Mesenchymal stem cell (in vitro differentiated cells and primary cell): ENCODE measurements at regions not wholly inside any gene's neighbourhood (a gene's known extent, or its start where the extent isn't known, plus 50 kb on each side); places are given as distances from the start of the nearest gene placed in this dataset.

Experiments used
- DNase-seq: peaks from one replicate; pipeline ENCODE4 v3.0.0-alpha.2; 2013
- H2AFZ ChIP-seq: one replicate; pipeline ENCODE4 v1.6.1; 2013; ENCODE audit warnings: low read depth, mild to moderate bottlenecking, control low read depth, inconsistent platforms, low read length, moderate library complexity
- H2AK5ac ChIP-seq: 2 replicates; pipeline ENCODE4 v1.6.1; 2013; ENCODE audit warnings: low read length, moderate library complexity, mild to moderate bottlenecking, inconsistent platforms; ENCODE audit not compliant: severe bottlenecking
- H2BK120ac ChIP-seq: one replicate; pipeline ENCODE4 v1.6.1; 2013; ENCODE audit warnings: low read depth, mild to moderate bottlenecking, inconsistent platforms, low read length, moderate library complexity
- H2BK12ac ChIP-seq, 2 experiments: one replicate each; pipeline ENCODE4 v1.6.1; 2013; ENCODE audit warnings: inconsistent platforms in 2 of 2, low read length in 2 of 2, mild to moderate bottlenecking in 2 of 2, moderate library complexity in 2 of 2, control low read depth in 1 of 2
- H2BK15ac ChIP-seq: one replicate; pipeline ENCODE4 v1.6.1; 2013; ENCODE audit warnings: mild to moderate bottlenecking, low read depth, inconsistent platforms; ENCODE audit not compliant: poor library complexity, severe bottlenecking
- H2BK5ac ChIP-seq: 2 replicates; pipeline ENCODE4 v1.6.1; 2013; ENCODE audit warnings: low read depth, mild to moderate bottlenecking, low read length, control low read depth, inconsistent platforms; ENCODE audit not compliant: poor library complexity, severe bottlenecking
- H3K14ac ChIP-seq, 2 experiments: one replicate each; pipeline ENCODE4 v1.6.1; 2013; ENCODE audit warnings: inconsistent platforms in 2 of 2, low read length in 2 of 2, control low read depth in 1 of 2, mild to moderate bottlenecking in 1 of 2, moderate library complexity in 1 of 2
- H3K18ac ChIP-seq, 2 experiments: one replicate each; pipeline ENCODE4 v1.6.1; 2013; ENCODE audit warnings: inconsistent platforms in 2 of 2, low read length in 2 of 2, control low read depth in 1 of 2, low read depth in 1 of 2, mild to moderate bottlenecking in 1 of 2
- H3K23ac ChIP-seq, 2 experiments: one replicate each; pipeline ENCODE4 v1.6.1; 2013; ENCODE audit warnings: inconsistent platforms in 2 of 2, low read length in 2 of 2, mild to moderate bottlenecking in 2 of 2, moderate library complexity in 2 of 2, control low read depth in 1 of 2
- H3K27ac ChIP-seq: 2 replicates; pipeline ENCODE4 v1.5.1; 2013; ENCODE audit warnings: mild to moderate bottlenecking, moderate library complexity, low read length, control low read depth, inconsistent platforms; ENCODE audit not compliant: poor library complexity, severe bottlenecking
- H3K27me3 ChIP-seq, 2 experiments: 2 replicates each; pipeline versions ENCODE4 v1.6.1 to v1.7.0; 2013; ENCODE audit warnings: low read length in 2 of 2, mild to moderate bottlenecking in 2 of 2, moderate library complexity in 2 of 2, control low read depth in 1 of 2, inconsistent platforms in 1 of 2; ENCODE audit not compliant: control insufficient read depth in 1 of 2, insufficient read depth in 1 of 2
- H3K36me3 ChIP-seq, 2 experiments: 2 replicates each; pipeline versions ENCODE4 v1.6.1 to v1.7.0; 2013; ENCODE audit warnings: low read length in 2 of 2, control low read depth in 1 of 2, inconsistent platforms in 1 of 2, low read depth in 1 of 2, mild to moderate bottlenecking in 1 of 2; ENCODE audit not compliant: insufficient read depth in 2 of 2, control insufficient read depth in 1 of 2
- H3K4ac ChIP-seq, 2 experiments: one replicate each; pipeline ENCODE4 v1.6.1; 2013; ENCODE audit warnings: inconsistent platforms in 2 of 2, low read length in 2 of 2, mild to moderate bottlenecking in 2 of 2, moderate library complexity in 2 of 2, control low read depth in 1 of 2, low read depth in 1 of 2
- H3K4me1 ChIP-seq: 2 replicates; pipeline ENCODE4 v1.6.1; 2013; ENCODE audit warnings: low read depth, low read length, control low read depth; ENCODE audit not compliant: control insufficient read depth, insufficient read depth
- H3K4me2 ChIP-seq: 2 replicates; pipeline ENCODE4 v1.6.1; 2013; ENCODE audit warnings: low read length, mild to moderate bottlenecking, inconsistent platforms; ENCODE audit not compliant: poor library complexity, severe bottlenecking
- H3K4me3 ChIP-seq, 2 experiments: 2 replicates each; pipeline versions ENCODE4 v1.5.1 to v1.7.0; 2013; ENCODE audit warnings: low read length in 2 of 2, mild to moderate bottlenecking in 2 of 2, control low read depth in 1 of 2, low read depth in 1 of 2; ENCODE audit not compliant: insufficient read depth in 1 of 2
- H3K79me1 ChIP-seq: replicated peaks from 2 replicates; pipeline ENCODE4 v1.6.1; 2013; ENCODE audit warnings: mild to moderate bottlenecking, control low read depth, low read length, inconsistent platforms; ENCODE audit not compliant: poor library complexity, severe bottlenecking
- H3K9ac ChIP-seq: 2 replicates; pipeline ENCODE4 v1.7.0; 2013; ENCODE audit warnings: mild to moderate bottlenecking, low read length, moderate library complexity
- H3K9me3 ChIP-seq: 2 replicates; pipeline ENCODE4 v1.7.0; 2013; ENCODE audit warnings: mild to moderate bottlenecking, low read length; ENCODE audit not compliant: control insufficient read depth
- H4K8ac ChIP-seq: one replicate; pipeline ENCODE4 v1.6.1; 2013; ENCODE audit warnings: inconsistent platforms, mild to moderate bottlenecking, low read length, moderate library complexity
- H4K91ac ChIP-seq: one replicate; pipeline ENCODE4 v1.6.1; 2013; ENCODE audit warnings: mild to moderate bottlenecking, low read length, inconsistent platforms
- WGBS: methylation state at CpG from one replicate; pipeline ENCODE4 v1.1.7; 2013; ENCODE audit warnings: mixed read lengths; 5-methylcytosine and 5-hydroxymethylcytosine counted together

GRCh38 chr7:91347290-91347689 lies 83.1 kb downstream of the FZD1 start:
- Histone ChIP-seq H3K4me2 (no peak overlapping the region), H3K14ac (no peak overlapping the region), H2AK5ac (no peak overlapping the region), H3K27me3 (no peaks in the 10 kb centered on the region), H2BK15ac (no peak overlapping the region), H2BK5ac (no peak overlapping the region), H4K91ac (no peak overlapping the region), H4K8ac (no peak overlapping the region), H3K18ac (no peak overlapping the region), H3K36me3 (no peaks in the 10 kb centered on the region), H2BK12ac (no peak overlapping the region), H3K4ac (no peak overlapping the region), H2BK120ac (no peak overlapping the region), H3K79me1 (no peaks in the 10 kb centered on the region), H3K9me3 (no peaks in the 10 kb centered on the region), H3K27ac (no peak overlapping the region), H3K4me1 (peaks cover 5% of the 10 kb centered on the region), H3K4me3 (no peak overlapping the region), H3K23ac (no peak overlapping the region), H3K9ac (no peak overlapping the region), H2AFZ (no peak overlapping the region)
- peak; percentile 14 for DNase-seq
- 66% methylated on average over 3 of the region's 3 CpGs for WGBS

DNA sequence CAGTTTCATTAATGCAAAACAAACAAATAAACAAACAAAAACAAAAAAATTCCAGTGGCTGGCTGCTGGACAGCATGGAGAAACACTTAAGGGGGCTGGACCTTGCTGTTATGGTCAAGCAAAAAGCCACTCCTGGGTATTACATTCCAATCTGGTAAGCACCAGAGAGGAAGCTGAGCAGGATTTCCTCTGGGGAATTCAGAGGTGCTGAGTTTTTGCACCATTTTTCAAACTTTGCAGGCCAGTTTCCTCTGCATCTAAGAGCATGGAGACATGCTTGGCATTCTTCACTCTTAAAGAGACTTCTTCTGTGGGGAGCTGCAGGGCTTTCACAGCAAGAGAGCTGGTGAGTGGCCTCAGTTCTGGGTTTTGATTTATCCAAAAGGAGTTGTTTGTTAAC lies 84.5 kb downstream of the FZD1 start:
- no peak overlapping the region for H2BK5ac ChIP-seq
- H3K4me3 ChIP-seq: no peak overlapping the region
- no peak overlapping the region for H3K9ac ChIP-seq
- no peak overlapping the region for H2AFZ ChIP-seq
- H4K91ac ChIP-seq: no peak overlapping the region
- no peak overlapping the region for H4K8ac ChIP-seq
- H3K79me1 ChIP-seq: no peaks in the 10 kb centered on the region
- no peak overlapping the region for H3K23ac ChIP-seq
- H3K18ac ChIP-seq: no peak overlapping the region
- peak overlapping the region; percentile 49 for H3K27ac ChIP-seq
- no peaks in the 10 kb centered on the region for H3K36me3 ChIP-seq
- H2BK12ac ChIP-seq: no peak overlapping the region
- peaks cover 4% of the 10 kb centered on the region for H3K4me1 ChIP-seq
- no peak overlapping the region for H2AK5ac ChIP-seq
- no peak overlapping the region for H2BK15ac ChIP-seq
- H2BK120ac ChIP-seq: no peak overlapping the region
- H3K14ac ChIP-seq: no peak overlapping the region
- DNase-seq: peak; percentile 23
- H3K9me3 ChIP-seq: no peaks in the 10 kb centered on the region
- H3K4ac ChIP-seq: no peak overlapping the region
- H3K4me2 ChIP-seq: no peak overlapping the region
- H3K27me3 ChIP-seq: no peaks in the 10 kb centered on the region

DNA sequence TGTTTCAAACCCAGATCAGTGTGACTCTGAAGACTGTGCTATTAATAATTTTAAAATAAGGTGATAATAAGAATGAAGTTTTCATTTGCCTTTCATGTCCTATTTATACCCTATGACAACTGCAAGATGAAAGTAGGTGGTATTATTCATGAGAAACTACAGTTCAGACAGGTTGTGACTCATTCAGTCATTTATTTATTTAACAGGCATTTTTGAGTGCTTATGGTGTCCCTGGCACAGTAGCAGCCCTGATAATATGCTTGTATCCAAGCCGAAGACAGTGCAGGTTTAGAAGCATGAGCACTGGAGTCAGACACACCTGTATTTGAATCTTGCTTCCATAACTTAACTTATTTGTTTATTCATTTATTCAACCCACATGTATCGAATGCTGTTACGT lies 87.1 kb downstream of the FZD1 start:
- Histone ChIP-seq H3K18ac (no peak overlapping the region), H2AK5ac (no peak overlapping the region), H4K91ac (no peak overlapping the region)

GRCh38 chr7:91352091-91352490 lies 87.9 kb downstream of the FZD1 start:
- 84% methylated on average over 4 of the region's 4 CpGs for WGBS
- H2BK120ac ChIP-seq: no peak overlapping the region
- no peak overlapping the region for H2AK5ac ChIP-seq
- DNase-seq: no peak
- H3K4ac ChIP-seq: no peak overlapping the region
- no peak overlapping the region for H2BK12ac ChIP-seq
- H4K8ac ChIP-seq: no peak overlapping the region
- H3K4me2 ChIP-seq: no peak overlapping the region
- H3K4me1 ChIP-seq: peaks cover 6% of the 10 kb centered on the region
- H3K18ac ChIP-seq: no peak overlapping the region
- H3K9ac ChIP-seq: no peak overlapping the region
- no peak overlapping the region for H3K4me3 ChIP-seq
- H2AFZ ChIP-seq: no peak overlapping the region
- H2BK5ac ChIP-seq: no peak overlapping the region
- H3K79me1 ChIP-seq: no peaks in the 10 kb centered on the region
- H3K14ac ChIP-seq: no peak overlapping the region
- no peaks in the 10 kb centered on the region for H3K36me3 ChIP-seq
- no peaks in the 10 kb centered on the region for H3K9me3 ChIP-seq
- peaks cover 0 to 4% of the 10 kb centered on the region in 2 experiments for H3K27me3 ChIP-seq
- no peak overlapping the region for H4K91ac ChIP-seq
- H3K27ac ChIP-seq: no peak overlapping the region
- H3K23ac ChIP-seq: no peak overlapping the region
- no peak overlapping the region for H2BK15ac ChIP-seq

More for the DNA sequence above, 87.1 kb downstream of the FZD1 start:
- Histone ChIP-seq H3K4me3 (no peak overlapping the region), H3K9me3 (no peaks in the 10 kb centered on the region), H3K23ac (no peak overlapping the region), H3K9ac (no peak overlapping the region), H3K36me3 (no peaks in the 10 kb centered on the region), H4K8ac (no peak overlapping the region), H3K4me2 (no peak overlapping the region), H3K14ac (no peak overlapping the region), H2AFZ (no peak overlapping the region), H3K79me1 (no peaks in the 10 kb centered on the region), H2BK5ac (no peak overlapping the region), H2BK120ac (no peak overlapping the region), H3K4me1 (peaks cover 6% of the 10 kb centered on the region), H3K27ac (no peak overlapping the region), H3K4ac (no peak overlapping the region), H3K27me3 (peaks cover 0 to 4% of the 10 kb centered on the region in 2 experiments), H2BK12ac (no peak overlapping the region), H2BK15ac (no peak overlapping the region)
- 70% methylated on average over 3 of the region's 3 CpGs for WGBS
- peak; percentile 42 for DNase-seq
